Right lobe of liver (tissue), 6 donors: ENCODE measurements at regions not wholly inside any gene's neighbourhood (a gene's known extent, or its start where the extent isn't known, plus 50 kb on each side); places are given as distances from the start of the nearest gene placed in this dataset.
"Not testable (repeated sequence)": the region's sequence is repeated elsewhere in the genome, so short reads cannot be mapped to it uniquely, and the experiment has no call there.

Experiments
- ATAC-seq, 4 donors: fragments of 200-7000 bp; cut with Tn5 transposase; one replicate each; pipeline ENCODE4 v1.9.1; 2020; ENCODE audit warnings: mild to moderate bottlenecking in 4 of 4, moderate library complexity in 4 of 4
- DNase-seq, 3 donors: peaks; one replicate each; pipeline ENCODE4 v3.0.0-alpha.2; 2020
- H3K27ac ChIP-seq, 3 donors: fragments of 200-600 bp; one replicate each; pipeline ENCODE4 v1.8.0; 2022
- H3K27me3 ChIP-seq, 2 donors: fragments of 200-600 bp; one replicate each; pipeline ENCODE4 v1.8.0; 2022
- H3K36me3 ChIP-seq, 4 donors: fragments of 200-600 bp; sonication (generic) in 1 of 4; one replicate each; pipeline versions ENCODE4 v1.5.1 to v1.8.0; 2017 to 2022; ENCODE audit warnings: control low read depth in 1 of 4
- H3K4me1 ChIP-seq, 4 donors: fragments of 200-600 bp; sonication (generic) in 1 of 4; one replicate each; pipeline versions ENCODE4 v1.5.1 to v1.8.0; 2017 to 2022; ENCODE audit warnings: control low read depth in 1 of 4
- H3K4me3 ChIP-seq, 3 donors: fragments of 200-600 bp; one replicate each; pipeline ENCODE4 v1.8.0; 2022
- H3K9me3 ChIP-seq, 4 donors: fragments of 200-600 bp; sonication (generic) in 1 of 4; one replicate each; pipeline versions ENCODE4 v1.5.1 to v1.8.0; 2017 to 2022; ENCODE audit warnings: control low read depth in 1 of 4
- CTCF ChIP-seq, 4 donors: fragments of 200-600 bp in 3 of 4; fragments of 450-650 bp in 1 of 4; IDR thresholded peaks; one replicate each; pipeline versions ENCODE4 v1.5.1 to v1.8.0; 2016 to 2022; ENCODE audit warnings: antibody characterized with exemption in 4 of 4, mild to moderate bottlenecking in 2 of 4
- POLR2A ChIP-seq: fragments of 450-650 bp; IDR thresholded peaks from one replicate; pipeline ENCODE4 v1.6.1; 2017; ENCODE audit warnings: antibody characterized with exemption, mild to moderate bottlenecking
- WGBS: methylation state at CpG from one replicate; pipeline ENCODE4 v1.1.6; 2018; ENCODE audit warnings: low coverage, low lambda C conversion rate; ENCODE audit not compliant: insufficient coverage; ENCODE audit errors: missing lambda C conversion rate; 5-methylcytosine and 5-hydroxymethylcytosine counted together
- intact Hi-C, 2 donors: fragments of 100-400 bp; cut with DNase I; formaldehyde crosslinking; loops; one replicate each; pipeline versions ENCODE4 v1.11.2 to v1.14.1; 2022
- donor health status: DM: no; HTN: yes; CAD: no.
- donor health status: DM: no; HTN: no; CAD: no.
- donor health status: DM: no; HTN: no; CAD: no.
- donor health status: DM: no; HTN: yes; CAD: no.
- donor health status: DM: no; HTN: yes; CAD: no.

GRCh38 chr2:166758956-166759355, 129.3 kb upstream of the XIRP2 start:
- intact Hi-C loops, result no loop called here
- WGBS, result 49% methylated on average over 4 of the region's 4 CpGs

GRCh38 chr2:166750624-166751023, 137.7 kb upstream of the XIRP2 start:
- intact Hi-C loops, result no loop called here
- Histone ChIP-seq H3K27ac (no peak overlapping the region), H3K36me3 (no peaks in the 10 kb centered on the region), H3K9me3 (no peaks in the 10 kb centered on the region), H3K4me1 (no peaks in the 10 kb centered on the region), H3K4me3 (no peak overlapping the region), H3K27me3 (no peaks in the 10 kb centered on the region)
- ATAC-seq (no peak), DNase-seq (no peak)
- WGBS, result 0% methylated on average over 1 of the region's 1 CpG
- TF ChIP-seq POLR2A (no peak), CTCF (IDR thresholded peaks at IDR 0.05) (no peak)

More at GRCh38 chr2:166758956-166759355, 129.3 kb upstream of the XIRP2 start:
- Histone ChIP-seq H3K36me3 (no peaks in the 10 kb centered on the region), H3K4me3 (no peak overlapping the region), H3K4me1 (no peaks in the 10 kb centered on the region), H3K27ac (no peak overlapping the region), H3K27me3 (no peaks in the 10 kb centered on the region), H3K9me3 (no peaks in the 10 kb centered on the region)
- no peak for TF ChIP-seq POLR2A
- TF ChIP-seq CTCF (IDR thresholded peaks at IDR 0.05), result no peak
- no peak for DNase-seq
- no peak for ATAC-seq

DNA sequence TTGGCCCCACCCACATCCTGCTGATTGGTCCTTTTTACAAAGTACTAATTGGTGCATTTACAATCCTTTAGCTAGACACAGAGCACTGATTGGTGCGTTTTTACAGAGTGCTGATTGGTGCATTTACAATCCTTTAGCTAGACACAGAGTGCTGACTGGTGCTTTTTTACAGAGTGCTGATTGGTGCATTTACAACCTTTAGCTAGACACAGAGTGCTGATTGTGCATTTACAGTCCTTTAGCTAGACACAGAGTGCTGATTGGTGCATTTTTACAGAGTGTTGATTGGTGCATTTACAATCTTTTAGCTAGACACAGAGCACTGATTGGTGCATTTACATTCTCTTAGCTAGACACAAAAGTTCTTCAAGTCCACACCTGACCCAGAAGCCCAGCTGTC, 144.2 kb upstream of the XIRP2 start:
- DNase-seq, H3K36me3 ChIP-seq, intact Hi-C loops, H3K4me1 ChIP-seq, H3K27me3 ChIP-seq, H3K27ac ChIP-seq, ATAC-seq, H3K9me3 ChIP-seq, H3K4me3 ChIP-seq: not testable (repeated sequence)
- no CpG with 5 or more reads among the region's 1 CpG for WGBS

- H3K27me3 ChIP-seq, H3K36me3 ChIP-seq, H3K9me3 ChIP-seq, H3K4me1 ChIP-seq, H3K4me3 ChIP-seq, H3K27ac ChIP-seq, DNase-seq, intact Hi-C loops, ATAC-seq: not testable (repeated sequence)
- 78% methylated on average over 4 of the region's 10 CpGs for WGBS
Observed at GRCh38 chr2:166743482-166743881, 144.8 kb upstream of the XIRP2 start.

- Histone ChIP-seq H3K4me1 (peaks cover 0 to 7% (median 0%) of the 10 kb centered on the region in 4 donors), H3K27me3 (no peaks in the 10 kb centered on the region), H3K27ac (no peak overlapping the region), H3K36me3 (no peaks in the 10 kb centered on the region), H3K9me3 (no peaks in the 10 kb centered on the region), H3K4me3 (no peak overlapping the region)
- WGBS, result 46% methylated on average over 2 of the region's 2 CpGs
- TF ChIP-seq POLR2A (no peak), CTCF (IDR thresholded peaks at IDR 0.05) (no peak)
- ATAC-seq (no peak), DNase-seq (no peak)
- intact Hi-C loops, result no loop called here
Observed at GRCh38 chr2:166727095-166727494, 161.2 kb upstream of the XIRP2 start.
